ENCODE measurements at regions not wholly inside any gene's neighbourhood (a gene's known extent, or its start where the extent isn't known, plus 50 kb on each side); places are given as distances from the start of the nearest gene placed in this dataset.
"Not testable (repeated sequence)": the region's sequence is repeated elsewhere in the genome, so short reads cannot be mapped to it uniquely, and the experiment has no call there.

DNA sequence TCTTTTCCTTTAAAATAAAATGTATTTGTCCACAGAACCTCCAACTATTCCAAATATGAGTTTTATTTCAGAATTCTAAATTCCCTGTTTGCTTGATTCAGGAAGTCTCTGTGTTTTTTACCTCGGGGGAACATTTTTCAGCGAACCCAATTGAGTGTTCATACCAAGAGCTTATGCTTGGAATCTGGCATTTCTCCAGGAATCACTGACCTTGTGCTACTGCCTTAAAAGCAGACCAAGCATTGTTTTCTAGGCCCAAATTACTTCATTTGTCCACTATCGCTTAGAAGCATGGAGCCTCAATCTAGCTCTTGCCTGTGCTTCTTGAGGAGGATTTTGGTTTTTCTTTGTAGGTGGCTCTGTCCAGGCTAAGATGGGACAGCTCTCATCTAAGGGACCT lies 59.4 kb downstream of the EBLN1 start:
- DNase-seq (ENCODE audit: low read depth): no peak
- H3K4me3 ChIP-seq (ENCODE audit: low read length): no peak overlapping the region
- TF ChIP-seq CTCF (IDR thresholded peaks at IDR 0.05; ENCODE audit: insufficient read depth, low read depth, low read length, missing control alignments): no peak

DNA sequence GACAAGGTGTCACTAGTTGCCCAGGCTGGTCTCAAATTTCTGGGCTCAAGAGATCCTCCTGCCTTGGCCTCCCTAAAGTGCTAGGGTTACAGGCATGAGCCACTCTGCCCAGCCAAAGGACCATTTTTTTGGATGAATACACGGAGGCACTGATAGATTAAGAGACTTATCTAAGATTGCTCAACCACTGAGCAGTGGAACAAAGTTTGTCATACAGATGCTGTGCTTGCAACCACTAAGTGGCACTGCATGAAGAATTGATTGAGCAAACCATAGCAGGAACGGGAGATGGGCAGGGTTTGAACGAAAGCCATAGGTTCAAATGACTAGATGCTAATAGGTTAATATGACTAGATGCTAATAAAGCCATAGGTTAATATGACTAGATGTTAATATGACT lies 61.1 kb downstream of the EBLN1 start:
- H3K4me3 ChIP-seq (ENCODE audit: low read length): no peak overlapping the region
- no peak for TF ChIP-seq CTCF (IDR thresholded peaks at IDR 0.05; ENCODE audit: insufficient read depth, low read depth, low read length, missing control alignments)
- peak; percentile 2 for DNase-seq (ENCODE audit: low read depth)

- no peak for TF ChIP-seq CTCF (IDR thresholded peaks at IDR 0.05; ENCODE audit: insufficient read depth, low read depth, low read length, missing control alignments)
- no peak for DNase-seq (ENCODE audit: low read depth)
- no peak overlapping the region for H3K4me3 ChIP-seq (ENCODE audit: low read length)
Observed at GRCh38 chr10:22152403-22152802, 65.4 kb downstream of the EBLN1 start.

DNA sequence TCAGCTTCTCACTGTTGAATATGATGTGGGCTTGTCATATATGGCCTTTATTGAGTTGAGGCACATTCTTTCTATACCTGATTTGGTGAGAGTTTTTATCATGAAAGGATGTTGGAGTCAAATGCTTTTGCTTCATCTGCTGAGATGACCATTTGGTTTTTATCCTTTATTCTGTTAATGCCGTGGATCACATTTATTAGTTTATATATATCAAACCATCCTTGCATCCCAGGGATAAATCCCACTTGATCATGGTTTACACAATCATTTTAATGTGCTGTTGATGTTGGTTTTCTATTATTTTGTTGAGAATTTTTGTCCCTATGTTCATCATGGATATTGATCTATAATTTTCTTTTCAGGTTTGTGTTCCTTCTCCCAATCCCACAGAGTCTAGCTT lies 67.0 kb downstream of the EBLN1 start:
- DNase-seq (ENCODE audit: low read depth): no peak
- no peak for TF ChIP-seq CTCF (IDR thresholded peaks at IDR 0.05; ENCODE audit: insufficient read depth, low read depth, low read length, missing control alignments)
- H3K4me3 ChIP-seq (ENCODE audit: low read length): no peak overlapping the region

GRCh38 chr10:22148961-22149360 lies 68.9 kb downstream of the EBLN1 start:
- no peak for TF ChIP-seq CTCF (IDR thresholded peaks at IDR 0.05; ENCODE audit: insufficient read depth, low read depth, low read length, missing control alignments)
- H3K4me3 ChIP-seq (ENCODE audit: low read length): no peak overlapping the region
- DNase-seq (ENCODE audit: low read depth): peak; percentile 36

- DNase-seq (ENCODE audit: low read depth): not testable (repeated sequence)
Observed at GRCh38 chr10:22145873-22146272, 71.9 kb downstream of the EBLN1 start.

GRCh38 chr10:22137542-22137941 lies 80.3 kb downstream of the EBLN1 start:
- no peak for TF ChIP-seq CTCF (IDR thresholded peaks at IDR 0.05; ENCODE audit: insufficient read depth, low read depth, low read length, missing control alignments)
- no peak for DNase-seq (ENCODE audit: low read depth)
- H3K4me3 ChIP-seq (ENCODE audit: low read length): no peak overlapping the region

More at GRCh38 chr10:22145873-22146272, 71.9 kb downstream of the EBLN1 start:
- not testable (repeated sequence) for H3K4me3 ChIP-seq (ENCODE audit: low read length)

- no peak overlapping the region for H3K4me3 ChIP-seq (ENCODE audit: low read length)
- no peak for DNase-seq (ENCODE audit: low read depth)
- no peak for TF ChIP-seq CTCF (IDR thresholded peaks at IDR 0.05; ENCODE audit: insufficient read depth, low read depth, low read length, missing control alignments)
Observed at GRCh38 chr10:22135591-22135990, 82.2 kb downstream of the EBLN1 start.
